WERI-Rb-1 (cell line): ENCODE measurements at regions not wholly inside any gene's neighbourhood (a gene's known extent, or its start where the extent isn't known, plus 50 kb on each side); places are given as distances from the start of the nearest gene placed in this dataset.
"Not testable (repeated sequence)": the region's sequence is repeated elsewhere in the genome, so short reads cannot be mapped to it uniquely, and the experiment has no call there.

Experiments used
- DNase-seq: peaks from one replicate; pipeline ENCODE4 v3.0.0-alpha.2; 2020
- H3K27ac ChIP-seq: fragments of 250-450 bp; sonication (Bioruptor Pico); 2 replicates; pipeline ENCODE4 v1.5.1; 2020; ENCODE audit warnings: mild to moderate bottlenecking, moderate library complexity
- H3K27me3 ChIP-seq: fragments of 250-450 bp; sonication (Bioruptor Pico); 2 replicates; pipeline ENCODE4 v1.5.1; 2021; ENCODE audit warnings: mild to moderate bottlenecking, low read depth, moderate library complexity; ENCODE audit not compliant: insufficient read depth, severe bottlenecking
- H3K36me3 ChIP-seq: fragments of 250-450 bp; sonication (Bioruptor Pico); 2 replicates; pipeline ENCODE4 v1.5.1; 2020; ENCODE audit warnings: mild to moderate bottlenecking, moderate library complexity
- H3K4me3 ChIP-seq: 2 replicates; pipeline ENCODE4 v1.5.1; 2011; ENCODE audit warnings: low read depth, mild to moderate bottlenecking, control low read depth, low read length
- H3K9me3 ChIP-seq: fragments of 250-450 bp; sonication (Bioruptor Pico); 2 replicates; pipeline ENCODE4 v1.5.1; 2021; ENCODE audit warnings: mild to moderate bottlenecking, moderate library complexity; ENCODE audit not compliant: severe bottlenecking
- CTCF ChIP-seq: IDR thresholded peaks from 2 replicates; pipeline ENCODE4 v1.5.1; 2011; ENCODE audit warnings: low read depth, mild to moderate bottlenecking, control low read depth, inconsistent platforms, low read length

GRCh38 chr14:85344171-85344570, 185.8 kb upstream of the FLRT2 start:
- no peak overlapping the region for H3K27ac ChIP-seq
- no peaks in the 10 kb centered on the region for H3K9me3 ChIP-seq
- H3K27me3 ChIP-seq = no peaks in the 10 kb centered on the region
- H3K36me3 ChIP-seq = no peaks in the 10 kb centered on the region
- no peak for TF ChIP-seq CTCF
- no peak for DNase-seq
- no peak overlapping the region for H3K4me3 ChIP-seq

DNA sequence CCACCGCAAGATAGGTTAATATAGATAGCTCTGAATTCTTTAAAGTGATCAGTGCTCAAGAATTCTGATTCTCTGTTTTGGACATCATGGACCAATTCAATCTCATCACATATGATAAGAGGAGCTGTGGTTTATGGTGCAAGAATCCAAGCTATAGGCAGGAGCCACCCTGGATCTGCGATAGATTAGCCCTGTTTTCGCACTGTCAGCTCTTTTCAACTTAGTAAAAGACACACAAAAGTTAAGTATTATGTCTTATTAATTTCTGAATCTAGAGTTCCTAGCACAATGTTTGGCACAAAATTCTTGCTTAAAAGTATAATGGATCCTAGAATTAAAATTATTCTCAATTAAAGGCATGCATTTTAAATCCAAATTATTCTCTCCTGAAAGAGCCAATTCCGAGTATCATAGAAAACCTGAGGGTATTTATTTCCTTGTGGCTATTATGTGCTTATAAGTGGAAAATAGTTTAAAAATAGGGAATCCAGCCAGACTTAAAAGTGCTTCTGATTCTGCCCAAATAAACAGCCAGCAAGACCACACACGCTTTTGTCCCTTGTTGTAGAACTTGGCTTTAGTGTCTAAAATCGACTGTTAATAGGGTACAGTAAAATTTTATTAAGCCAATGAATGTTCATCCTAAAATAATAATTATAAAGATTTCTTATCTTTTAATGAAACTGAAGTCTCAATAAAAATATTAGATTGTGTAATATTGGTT, 184.9 kb upstream of the FLRT2 start:
- DNase-seq = no peak
- Histone ChIP-seq H3K36me3 (no peaks in the 10 kb centered on the region), H3K27me3 (no peaks in the 10 kb centered on the region), H3K4me3 (no peak overlapping the region), H3K9me3 (no peaks in the 10 kb centered on the region), H3K27ac (no peak overlapping the region)
- TF ChIP-seq CTCF = no peak

GRCh38 chr14:85350667-85351066, 179.3 kb upstream of the FLRT2 start:
- Histone ChIP-seq H3K27me3 (no peaks in the 10 kb centered on the region), H3K36me3 (no peaks in the 10 kb centered on the region), H3K4me3 (no peak overlapping the region), H3K9me3 (no peaks in the 10 kb centered on the region), H3K27ac (no peak overlapping the region)
- no peak for TF ChIP-seq CTCF
- no peak for DNase-seq

DNA sequence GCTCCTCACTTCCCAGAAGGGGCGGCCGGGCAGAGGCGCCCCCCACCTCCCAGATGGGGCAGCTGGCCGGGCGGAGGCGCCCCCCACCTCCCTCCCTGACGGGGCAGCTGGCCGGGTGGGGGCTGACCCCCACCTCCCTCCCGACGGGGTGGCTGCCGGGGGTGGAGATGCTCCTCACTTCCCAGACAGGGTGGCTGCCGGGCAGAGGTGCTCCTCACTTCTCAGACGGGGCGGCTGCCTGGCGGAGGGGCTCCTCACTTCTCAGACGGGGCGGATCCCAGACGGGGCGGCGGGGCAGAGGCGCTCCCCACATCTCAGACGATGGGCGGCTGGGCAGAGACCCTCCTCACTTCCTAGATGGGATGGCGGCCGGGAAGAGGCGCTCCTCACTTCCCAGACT, 177.4 kb upstream of the FLRT2 start:
- not testable (repeated sequence) for H3K27ac ChIP-seq, H3K4me3 ChIP-seq, DNase-seq, H3K9me3 ChIP-seq, H3K27me3 ChIP-seq, H3K36me3 ChIP-seq

- no peaks in the 10 kb centered on the region for H3K27me3 ChIP-seq
- no peak for TF ChIP-seq CTCF
- DNase-seq = no peak
- H3K4me3 ChIP-seq = no peak overlapping the region
- no peak overlapping the region for H3K27ac ChIP-seq
- H3K9me3 ChIP-seq = no peaks in the 10 kb centered on the region
- H3K36me3 ChIP-seq = no peaks in the 10 kb centered on the region
These were observed 172.8 kb upstream of the FLRT2 start for GRCh38 chr14:85357120-85357519.

DNA sequence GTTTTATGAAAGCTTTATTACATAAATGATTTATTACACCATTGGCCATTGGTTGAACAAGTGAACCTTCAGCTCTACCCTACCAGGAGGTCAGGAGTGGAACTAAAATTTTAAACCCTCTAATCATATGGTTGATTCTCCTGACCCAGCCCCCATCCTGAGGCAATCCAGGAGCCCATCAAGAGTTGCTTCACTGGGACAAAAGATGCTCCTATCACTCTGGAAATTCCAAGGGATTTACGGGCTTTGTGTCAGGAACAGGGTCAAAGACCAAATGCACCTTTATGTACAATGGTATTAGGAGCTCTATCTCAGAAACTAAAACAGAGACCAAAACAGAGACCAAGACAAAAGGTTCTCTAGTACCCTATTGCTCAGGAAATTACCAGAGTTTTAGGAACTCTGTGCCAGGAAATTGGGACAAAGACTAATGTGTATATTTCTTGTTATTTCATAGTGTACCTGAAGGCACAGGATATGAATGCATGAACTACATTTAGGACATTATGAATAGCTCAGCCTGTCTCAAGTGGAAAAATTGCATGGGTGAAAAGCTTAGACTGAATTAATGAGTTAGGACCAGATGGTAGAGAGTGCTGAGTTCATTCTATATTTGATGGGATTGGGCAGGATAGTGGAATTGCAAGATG, 171.7 kb upstream of the FLRT2 start:
- H3K27ac ChIP-seq = no peak overlapping the region
- H3K27me3 ChIP-seq = no peaks in the 10 kb centered on the region
- no peak for TF ChIP-seq CTCF
- no peak overlapping the region for H3K4me3 ChIP-seq
- no peaks in the 10 kb centered on the region for H3K36me3 ChIP-seq
- H3K9me3 ChIP-seq = no peaks in the 10 kb centered on the region
- DNase-seq = no peak
